ENCODE measurements at regions not wholly inside any gene's neighbourhood (a gene's known extent, or its start where the extent isn't known, plus 50 kb on each side); places are given as distances from the start of the nearest gene placed in this dataset.
"Not testable (repeated sequence)": the region's sequence is repeated elsewhere in the genome, so short reads cannot be mapped to it uniquely, and the experiment has no call there.

DNA sequence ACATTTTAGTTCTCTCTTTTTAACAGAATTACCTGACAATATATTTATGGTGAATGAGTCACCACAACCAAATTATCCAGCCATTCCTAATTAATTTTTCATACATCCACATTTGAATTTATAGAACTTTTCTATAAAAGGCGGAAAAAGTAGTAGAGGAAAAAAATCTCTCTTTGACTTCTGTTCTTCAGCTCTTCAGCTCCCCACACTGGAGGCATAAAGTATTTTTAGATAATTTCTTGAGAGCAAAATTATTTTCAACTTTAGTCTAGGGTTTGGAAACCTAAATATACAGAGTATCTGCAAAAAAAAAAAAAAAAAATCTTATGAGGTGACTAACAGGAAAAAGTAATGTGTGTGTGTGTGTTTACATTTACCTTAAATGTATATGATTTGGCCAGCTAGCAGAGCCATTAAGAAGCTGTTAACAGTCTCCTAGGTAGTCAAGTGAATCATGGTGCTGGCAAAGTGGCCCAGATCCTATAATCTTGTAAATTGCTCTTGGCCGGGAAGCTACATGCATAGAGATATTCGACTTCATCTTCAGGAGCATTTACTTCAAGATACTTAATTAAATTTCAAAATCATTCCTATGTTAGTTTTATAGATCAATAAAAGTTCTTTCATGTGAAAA lies 383.1 kb upstream of the STEAP1 start:
- no peak for DNase-seq (ENCODE audit: low read depth)

- no peak for DNase-seq (ENCODE audit: low read depth)
Observed at GRCh38 chr7:89772276-89772675, 382.0 kb upstream of the STEAP1 start.

- DNase-seq (ENCODE audit: low read depth) = no peak
Observed at GRCh38 chr7:89773611-89774010, 380.7 kb upstream of the STEAP1 start.

GRCh38 chr7:89775459-89775858 lies 378.8 kb upstream of the STEAP1 start:
- no peak for DNase-seq (ENCODE audit: low read depth)

DNA sequence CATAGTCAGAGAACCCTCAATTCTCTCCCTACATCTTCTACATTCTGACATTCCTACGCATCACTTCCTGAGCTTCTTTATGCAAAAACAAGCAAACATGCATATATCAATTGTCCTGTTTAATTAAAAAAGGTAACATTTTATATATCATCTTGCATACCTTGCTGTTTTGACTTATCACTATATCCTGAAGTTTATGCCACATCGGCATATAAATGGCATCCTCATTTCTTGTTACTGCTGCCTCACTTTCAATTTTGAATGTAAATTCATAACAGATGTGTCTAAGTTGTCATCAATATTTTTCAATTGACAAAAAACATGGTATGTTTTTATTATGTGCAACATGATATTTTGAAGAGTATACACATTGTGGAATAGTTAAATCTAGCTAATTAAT lies 377.3 kb upstream of the STEAP1 start:
- DNase-seq (ENCODE audit: low read depth) = no peak

DNA sequence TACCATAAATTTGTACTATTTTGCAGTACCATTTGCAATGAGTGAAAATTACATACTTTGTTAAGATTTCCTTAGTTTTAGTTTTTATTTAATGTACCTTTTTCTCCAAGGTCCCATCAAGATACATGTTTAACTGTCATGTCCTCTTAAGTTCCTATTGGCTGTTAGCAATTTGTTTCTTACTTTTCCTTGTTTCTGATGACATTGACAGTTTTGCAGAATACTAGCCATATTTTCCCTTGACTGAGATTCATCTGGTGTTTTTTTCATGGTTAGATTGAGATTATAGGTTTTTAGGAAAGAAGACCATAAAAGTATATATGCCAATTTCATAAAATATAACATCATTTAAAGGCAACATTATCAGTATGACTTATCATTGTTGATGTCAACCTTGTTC lies 376.8 kb upstream of the STEAP1 start:
- DNase-seq (ENCODE audit: low read depth) = no peak

GRCh38 chr7:89780291-89780690 lies 374.0 kb upstream of the STEAP1 start:
- no peak for DNase-seq (ENCODE audit: low read depth)

DNA sequence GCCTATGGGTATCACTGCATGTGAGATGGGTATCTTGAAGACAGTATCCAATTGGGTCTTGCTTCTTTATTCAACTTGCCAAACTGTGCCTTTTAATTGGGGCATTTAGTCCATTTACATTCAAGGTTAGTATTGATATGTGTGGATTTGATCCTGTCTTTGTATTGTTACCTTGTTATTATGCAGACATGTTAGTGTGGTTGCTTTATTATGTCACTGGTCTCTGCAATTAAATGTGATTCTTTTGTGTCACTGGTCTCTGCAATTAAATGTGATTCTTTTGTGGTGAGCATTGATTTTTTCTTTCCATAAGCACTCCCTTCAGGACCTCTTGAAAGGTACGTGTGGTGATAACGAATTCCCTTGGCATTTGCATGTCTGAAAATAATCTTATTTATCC lies 357.8 kb upstream of the STEAP1 start:
- no peak for DNase-seq (ENCODE audit: low read depth)

GRCh38 chr7:89797965-89798598 lies 356.2 kb upstream of the STEAP1 start:
- DNase-seq (ENCODE audit: low read depth) = no peak

DNA sequence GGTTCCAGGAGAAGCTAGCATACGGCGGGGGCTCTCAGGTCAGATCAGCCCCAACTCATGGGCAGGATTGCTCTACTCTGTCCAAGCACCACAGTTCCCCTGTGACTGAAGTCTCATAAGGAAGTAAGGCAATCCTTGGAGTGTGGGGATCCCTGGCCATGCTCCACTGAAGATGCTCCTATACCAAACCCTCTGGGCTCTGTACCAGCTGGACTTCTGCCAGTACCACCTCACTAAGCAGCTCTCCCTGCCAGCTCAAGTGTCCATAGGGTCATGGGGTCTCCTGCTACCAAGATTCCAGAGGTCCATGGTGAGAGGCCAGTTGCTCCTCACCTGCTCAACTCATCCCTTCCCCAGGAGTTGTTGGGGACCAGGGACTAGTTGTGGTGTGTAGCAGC lies 355.7 kb upstream of the STEAP1 start:
- DNase-seq (ENCODE audit: low read depth) = no peak

DNA sequence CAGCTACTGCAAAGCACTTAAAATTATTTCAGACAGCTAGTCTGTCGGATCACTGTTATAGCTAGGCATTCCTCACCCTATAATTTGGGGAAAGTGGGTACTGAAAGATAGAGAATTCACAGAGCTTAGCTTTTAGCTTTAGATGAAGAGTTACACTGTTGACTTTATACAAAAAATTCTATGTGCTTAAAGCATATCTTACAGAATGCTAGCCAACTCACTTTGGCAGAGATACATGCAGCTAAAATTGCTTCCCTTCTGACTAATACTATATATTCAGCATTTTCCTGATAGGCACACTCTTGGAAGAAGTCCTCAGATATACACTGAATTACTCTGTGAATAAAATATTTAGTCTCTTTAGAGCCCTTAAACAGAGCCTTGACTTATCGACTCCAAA lies 353.5 kb upstream of the STEAP1 start:
- DNase-seq (ENCODE audit: low read depth) = no peak

GRCh38 chr7:89809291-89809690 lies 345.0 kb upstream of the STEAP1 start:
- DNase-seq (ENCODE audit: low read depth) = no peak

DNA sequence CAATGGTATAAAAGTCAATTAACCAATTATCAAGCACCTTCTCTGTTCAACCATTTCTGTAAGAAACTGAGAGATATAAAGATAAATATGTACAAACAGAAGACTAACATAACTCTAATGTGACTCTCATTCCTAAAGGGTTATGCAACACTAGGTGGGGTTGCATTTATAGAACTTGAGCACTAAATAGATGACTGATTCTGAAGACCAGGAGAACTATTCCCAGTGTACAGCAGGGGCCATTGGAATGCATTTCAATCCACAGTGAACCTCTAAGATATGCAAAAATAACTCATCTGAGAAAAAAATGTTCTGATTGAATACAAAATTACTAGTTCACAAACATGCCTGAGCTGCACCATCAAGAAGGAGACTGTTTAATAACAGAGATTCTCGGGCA lies 341.2 kb upstream of the STEAP1 start:
- DNase-seq (ENCODE audit: low read depth) = no peak

- no peak for DNase-seq (ENCODE audit: low read depth)
Observed at GRCh38 chr7:89826121-89826520, 328.1 kb upstream of the STEAP1 start.

DNA sequence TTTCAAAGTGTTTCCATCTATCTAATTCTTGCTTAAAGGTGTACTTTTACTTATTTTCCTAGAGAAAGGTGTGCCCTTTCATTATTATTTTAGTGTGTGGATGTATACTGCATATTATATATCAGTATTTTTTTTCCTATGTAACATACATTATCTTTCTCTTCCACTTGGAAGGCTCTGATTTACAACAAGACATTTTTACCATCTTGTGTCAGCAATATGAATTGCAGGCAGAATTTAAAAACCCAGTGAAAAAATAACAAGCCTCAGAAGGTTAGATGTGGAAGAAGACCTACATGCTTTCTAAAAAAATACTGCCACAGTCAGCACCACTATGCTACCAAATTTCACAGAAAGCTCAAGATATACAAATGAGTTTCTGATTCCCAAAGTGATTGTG lies 327.7 kb upstream of the STEAP1 start:
- DNase-seq (ENCODE audit: low read depth) = no peak

GRCh38 chr7:89837515-89837914 lies 316.8 kb upstream of the STEAP1 start:
- DNase-seq (ENCODE audit: low read depth) = no peak

GRCh38 chr7:89839329-89839728 lies 314.9 kb upstream of the STEAP1 start:
- DNase-seq (ENCODE audit: low read depth) = no peak

DNA sequence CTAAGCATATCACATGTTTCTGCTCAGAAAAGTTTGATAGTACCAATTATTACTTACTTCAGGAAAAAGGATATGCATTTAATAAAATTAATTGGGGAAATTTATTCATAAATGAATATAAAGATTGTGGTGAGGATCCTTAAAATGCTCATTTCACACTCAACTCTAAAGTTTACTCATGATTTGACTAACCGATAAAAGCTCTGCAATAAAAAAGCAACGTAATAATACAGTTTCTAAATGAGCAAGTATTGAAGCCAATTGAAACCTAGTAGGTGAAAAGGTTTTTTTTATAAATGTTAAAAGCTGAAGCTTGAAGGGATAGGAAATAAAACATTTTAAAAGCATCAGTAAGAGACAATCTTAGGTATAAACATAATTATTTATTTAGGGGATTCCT lies 308.3 kb upstream of the STEAP1 start:
- DNase-seq (ENCODE audit: low read depth) = no peak

DNA sequence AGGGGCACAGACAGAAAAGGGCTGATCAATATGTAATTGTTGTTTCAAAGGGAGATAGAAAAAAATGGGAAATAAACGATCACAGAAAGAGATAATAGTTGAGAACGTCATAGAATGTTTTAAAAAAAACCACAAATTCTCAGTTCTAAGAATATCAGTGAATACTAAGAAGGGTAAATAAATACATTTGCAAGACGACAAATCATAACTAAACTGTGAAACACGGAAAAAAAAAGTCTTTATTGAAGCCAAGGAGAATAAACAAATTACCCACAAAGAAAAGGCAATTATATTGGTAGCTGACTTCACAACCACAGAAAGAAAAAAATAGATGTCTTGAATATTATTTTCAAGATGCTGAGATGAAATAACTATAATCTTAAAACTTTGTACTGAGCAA lies 305.2 kb upstream of the STEAP1 start:
- DNase-seq (ENCODE audit: low read depth) = no peak

GRCh38 chr7:89857053-89857452 lies 297.2 kb upstream of the STEAP1 start:
- DNase-seq (ENCODE audit: low read depth) = not testable (repeated sequence)

DNA sequence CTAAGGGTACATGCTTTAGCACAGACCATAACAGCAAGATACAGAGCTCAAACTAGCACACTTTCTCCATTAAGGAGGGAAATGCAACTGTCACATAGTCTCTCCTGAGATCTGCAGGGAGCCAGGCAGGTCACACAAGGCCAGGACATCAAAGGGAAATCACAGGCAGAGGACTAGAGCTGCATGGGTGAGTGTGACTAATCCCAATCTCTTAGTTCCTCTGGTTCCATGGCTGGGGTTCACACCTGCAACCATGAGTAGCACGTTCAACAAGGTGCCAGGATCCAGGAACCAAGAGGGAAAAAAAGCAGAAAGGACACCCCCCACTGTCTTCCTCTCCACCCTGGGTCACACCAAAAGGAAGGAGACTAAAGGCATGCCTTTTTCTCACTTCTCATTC lies 296.5 kb upstream of the STEAP1 start:
- no peak for DNase-seq (ENCODE audit: low read depth)

GRCh38 chr7:89887489-89887888 lies 266.8 kb upstream of the STEAP1 start:
- DNase-seq (ENCODE audit: low read depth) = no peak

DNA sequence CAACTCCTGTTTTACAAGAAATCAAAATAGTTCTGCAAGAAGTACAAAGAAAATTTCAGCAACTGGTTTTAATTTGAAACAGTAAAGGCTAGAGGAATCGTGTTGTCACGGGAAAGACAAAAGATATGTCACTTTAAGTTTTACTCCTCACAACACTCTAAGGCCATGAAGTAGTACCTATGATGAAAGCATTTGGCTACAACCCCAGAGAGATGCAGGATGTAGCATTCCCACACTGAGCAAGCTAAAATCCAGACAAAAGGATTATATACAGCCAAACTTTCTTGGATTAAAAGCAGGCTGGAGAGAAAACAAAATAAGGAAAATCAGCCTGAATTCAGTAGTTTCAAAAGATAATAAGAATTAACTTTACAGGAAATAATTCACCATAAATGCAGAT lies 245.5 kb upstream of the STEAP1 start:
- no peak for DNase-seq (ENCODE audit: low read depth)

DNA sequence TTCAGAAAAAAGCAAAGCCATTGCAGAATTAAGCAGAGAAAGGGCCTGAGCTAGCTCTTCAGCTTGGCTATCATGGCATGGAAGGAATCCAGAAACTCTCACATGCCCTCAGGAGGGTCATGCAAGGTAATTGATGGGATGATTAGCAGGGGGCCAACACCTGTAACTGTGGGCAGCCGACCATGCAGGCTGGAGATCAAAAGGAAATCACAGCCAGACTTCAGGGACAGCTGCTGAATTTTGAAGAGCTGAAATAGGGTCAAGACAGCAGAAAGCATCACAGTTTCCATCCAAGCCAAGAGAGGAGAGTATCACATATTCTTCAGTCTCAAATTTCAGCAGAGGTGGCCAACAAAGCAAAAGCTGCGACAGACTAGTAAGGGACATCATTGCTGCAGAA lies 239.6 kb upstream of the STEAP1 start:
- no peak for DNase-seq (ENCODE audit: low read depth)

Data from activated T-cell treated with anti-CD3 and anti-CD28 coated beads for 1 hour (primary cell).